Kidney tubule cell (primary cell): ENCODE measurements at regions not wholly inside any gene's neighbourhood (a gene's known extent, or its start where the extent isn't known, plus 50 kb on each side); places are given as distances from the start of the nearest gene placed in this dataset.

Experiments used
- DNase-seq: peaks from one replicate; pipeline ENCODE4 v3.0.0-alpha.2; 2018; ENCODE audit warnings: low spot score

GRCh38 chr11:37630866-37631265 lies 1032.8 kb upstream of the RAG2 start:
- no peak for DNase-seq

GRCh38 chr11:37623778-37624177 lies 1025.7 kb upstream of the RAG2 start:
- no peak for DNase-seq

GRCh38 chr11:37621662-37622061 lies 1023.6 kb upstream of the RAG2 start:
- DNase-seq = no peak

- DNase-seq = no peak
Observed at GRCh38 chr11:37616291-37616690, 1018.3 kb upstream of the RAG2 start.

- no peak for DNase-seq
Observed at GRCh38 chr11:37613031-37613430, 1015.0 kb upstream of the RAG2 start.

GRCh38 chr11:37612146-37612545 lies 1014.1 kb upstream of the RAG2 start:
- DNase-seq = no peak

- DNase-seq = no peak
Observed at GRCh38 chr11:37605229-37605628, 1007.2 kb upstream of the RAG2 start.

- no peak for DNase-seq
Observed at GRCh38 chr11:37598381-37598780, 1000.3 kb upstream of the RAG2 start.

- DNase-seq = no peak
Observed at GRCh38 chr11:37597776-37598175, 999.7 kb upstream of the RAG2 start.

GRCh38 chr11:37595845-37596244 lies 997.8 kb upstream of the RAG2 start:
- no peak for DNase-seq

- DNase-seq = no peak
Observed at GRCh38 chr11:37574361-37574760, 976.3 kb upstream of the RAG2 start.

GRCh38 chr11:37572491-37573171 lies 974.6 kb upstream of the RAG2 start:
- no peak for DNase-seq

- DNase-seq = no peak
Observed at GRCh38 chr11:37571246-37571645, 973.2 kb upstream of the RAG2 start.

- no peak for DNase-seq
Observed at GRCh38 chr11:37560991-37561390, 963.0 kb upstream of the RAG2 start.

GRCh38 chr11:37560346-37560745 lies 962.3 kb upstream of the RAG2 start:
- peak; percentile 79 for DNase-seq

- DNase-seq = no peak
Observed at GRCh38 chr11:37558619-37559210, 960.7 kb upstream of the RAG2 start.

- DNase-seq = no peak
Observed at GRCh38 chr11:37557990-37558389, 960.0 kb upstream of the RAG2 start.

- no peak for DNase-seq
Observed at GRCh38 chr11:37552284-37552683, 954.2 kb upstream of the RAG2 start.

- no peak for DNase-seq
Observed at GRCh38 chr11:37544491-37544890, 946.5 kb upstream of the RAG2 start.

GRCh38 chr11:37533830-37534229 lies 935.8 kb upstream of the RAG2 start:
- no peak for DNase-seq

GRCh38 chr11:37533087-37533486 lies 935.1 kb upstream of the RAG2 start:
- no peak for DNase-seq

- DNase-seq = no peak
Observed at GRCh38 chr11:37532271-37532670, 934.2 kb upstream of the RAG2 start.

GRCh38 chr11:37527545-37527944 lies 929.5 kb upstream of the RAG2 start:
- no peak for DNase-seq

GRCh38 chr11:37525336-37525735 lies 927.3 kb upstream of the RAG2 start:
- DNase-seq = no peak
